AG04450 (cell line): ENCODE measurements at regions not wholly inside any gene's neighbourhood (a gene's known extent, or its start where the extent isn't known, plus 50 kb on each side); places are given as distances from the start of the nearest gene placed in this dataset.
"Not testable (repeated sequence)": the region's sequence is repeated elsewhere in the genome, so short reads cannot be mapped to it uniquely, and the experiment has no call there.

Experiments
- CTCF ChIA-PET: fragments of 300-600, 350-600 bp; formaldehyde crosslinking; extraction: SDS; loops from one replicate; lab custom pipeline; 2022; ENCODE audit warnings: antibody characterized with exemption, inconsistent platforms; lab: Charles Lee
- POLR2A ChIA-PET: fragments of 350-600 bp; formaldehyde crosslinking; extraction: SDS; loops from one replicate; lab custom pipeline; 2021; ENCODE audit warnings: antibody characterized with exemption, inconsistent platforms; lab: Yijun Ruan, JAX
- DNase-seq: peaks from one replicate; pipeline ENCODE4 v3.0.0-alpha.2; 2011; ENCODE audit warnings: low read depth, low spot score
- H3K27ac ChIP-seq: one replicate; pipeline ENCODE4 v1.5.1; 2012; ENCODE audit warnings: low read depth, low read length, control low read depth
- H3K27me3 ChIP-seq: one replicate; pipeline ENCODE4 v1.6.0; 2012; ENCODE audit warnings: low read length; ENCODE audit not compliant: control insufficient read depth, insufficient read depth
- H3K4me3 ChIP-seq: 2 replicates; pipeline ENCODE4 v1.5.1; 2011; ENCODE audit warnings: mild to moderate bottlenecking, low read depth, low read length, control low read depth
- H3K9me3 ChIP-seq: 2 replicates; pipeline ENCODE4 v1.5.1; 2012; ENCODE audit warnings: low read length; ENCODE audit not compliant: control insufficient read depth, insufficient read depth
- TF ChIP-seq, protein P1 (sequence below): IDR thresholded peaks from 2 replicates; pipeline ENCODE4 v1.5.1; 2011; ENCODE audit warnings: low read depth, low read length, control low read depth, inconsistent platforms

DNA sequence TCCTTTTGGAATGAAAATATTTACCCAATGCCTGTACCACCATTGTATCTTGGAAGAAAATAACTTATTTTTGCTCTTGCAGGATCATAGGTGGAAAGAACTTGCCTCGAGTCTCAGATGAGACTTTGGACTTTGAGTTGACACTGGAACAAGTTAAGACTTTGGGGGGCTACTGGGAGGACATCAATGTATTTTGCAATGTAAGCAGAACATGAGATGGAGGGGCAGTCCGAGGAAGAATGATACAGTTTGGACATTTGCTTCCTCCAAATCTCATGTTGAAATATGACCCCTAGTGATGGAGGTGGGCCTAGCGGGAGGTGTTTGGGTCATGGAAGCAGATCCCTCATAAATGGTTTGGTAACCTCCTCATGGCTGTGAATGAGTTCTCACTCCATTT lies 1428.6 kb downstream of the ZPLD1 start:
- H3K27ac ChIP-seq, result no peak overlapping the region
- no peak overlapping the region for H3K4me3 ChIP-seq
- no peaks in the 10 kb centered on the region for H3K9me3 ChIP-seq
- POLR2A ChIA-PET, result no interaction called here
- no peaks in the 10 kb centered on the region for H3K27me3 ChIP-seq
- no peak for DNase-seq
- TF ChIP-seq, protein P1, sequence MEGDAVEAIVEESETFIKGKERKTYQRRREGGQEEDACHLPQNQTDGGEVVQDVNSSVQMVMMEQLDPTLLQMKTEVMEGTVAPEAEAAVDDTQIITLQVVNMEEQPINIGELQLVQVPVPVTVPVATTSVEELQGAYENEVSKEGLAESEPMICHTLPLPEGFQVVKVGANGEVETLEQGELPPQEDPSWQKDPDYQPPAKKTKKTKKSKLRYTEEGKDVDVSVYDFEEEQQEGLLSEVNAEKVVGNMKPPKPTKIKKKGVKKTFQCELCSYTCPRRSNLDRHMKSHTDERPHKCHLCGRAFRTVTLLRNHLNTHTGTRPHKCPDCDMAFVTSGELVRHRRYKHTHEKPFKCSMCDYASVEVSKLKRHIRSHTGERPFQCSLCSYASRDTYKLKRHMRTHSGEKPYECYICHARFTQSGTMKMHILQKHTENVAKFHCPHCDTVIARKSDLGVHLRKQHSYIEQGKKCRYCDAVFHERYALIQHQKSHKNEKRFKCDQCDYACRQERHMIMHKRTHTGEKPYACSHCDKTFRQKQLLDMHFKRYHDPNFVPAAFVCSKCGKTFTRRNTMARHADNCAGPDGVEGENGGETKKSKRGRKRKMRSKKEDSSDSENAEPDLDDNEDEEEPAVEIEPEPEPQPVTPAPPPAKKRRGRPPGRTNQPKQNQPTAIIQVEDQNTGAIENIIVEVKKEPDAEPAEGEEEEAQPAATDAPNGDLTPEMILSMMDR, result no peak
- CTCF ChIA-PET, result no interaction called here

DNA sequence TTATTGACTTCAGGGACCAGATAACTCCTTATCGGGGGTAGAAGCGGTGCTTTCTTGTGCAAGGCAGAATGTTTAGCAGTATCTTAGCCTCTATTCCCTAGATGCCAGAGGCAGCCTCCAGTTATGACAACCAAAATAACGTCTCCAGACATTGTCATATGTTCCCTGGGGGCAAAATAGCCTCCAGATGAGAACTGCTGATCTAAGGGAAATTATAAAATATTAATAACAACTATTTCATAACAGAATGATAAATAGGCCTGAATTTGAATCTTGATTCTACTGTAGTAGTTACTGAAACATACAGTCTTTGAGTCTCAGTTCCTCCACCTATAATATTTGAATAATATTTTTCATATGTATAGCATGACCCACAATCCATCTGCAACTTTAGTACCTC lies 1431.3 kb downstream of the ZPLD1 start:
- TF ChIP-seq, protein P1, result no peak
- CTCF ChIA-PET, result no interaction called here
- Histone ChIP-seq H3K27ac (no peak overlapping the region), H3K4me3 (no peak overlapping the region), H3K27me3 (no peaks in the 10 kb centered on the region), H3K9me3 (no peaks in the 10 kb centered on the region)
- POLR2A ChIA-PET, result no interaction called here
- no peak for DNase-seq

- H3K27me3 ChIP-seq, result no peaks in the 10 kb centered on the region
- ChIA-PET POLR2A (no interaction called here), CTCF (no interaction called here)
- DNase-seq, result no peak
- H3K9me3 ChIP-seq, result no peaks in the 10 kb centered on the region
- no peak overlapping the region for H3K27ac ChIP-seq
- TF ChIP-seq, protein P1, result no peak
- H3K4me3 ChIP-seq, result no peak overlapping the region
Observed at GRCh38 chr3:103873021-103873420, 1438.2 kb downstream of the ZPLD1 start.

GRCh38 chr3:103873897-103874545 lies 1439.2 kb downstream of the ZPLD1 start:
- TF ChIP-seq, protein P1, result no peak
- H3K9me3 ChIP-seq, result no peaks in the 10 kb centered on the region
- no peak overlapping the region for H3K27ac ChIP-seq
- DNase-seq, result no peak
- CTCF ChIA-PET, result no interaction called here
- no peaks in the 10 kb centered on the region for H3K27me3 ChIP-seq
- POLR2A ChIA-PET, result no interaction called here
- H3K4me3 ChIP-seq, result no peak overlapping the region

- H3K27me3 ChIP-seq, H3K4me3 ChIP-seq, POLR2A ChIA-PET, CTCF ChIA-PET, H3K9me3 ChIP-seq, H3K27ac ChIP-seq, DNase-seq: not testable (repeated sequence)
Observed at GRCh38 chr3:103881809-103882208, 1447.0 kb downstream of the ZPLD1 start.

DNA sequence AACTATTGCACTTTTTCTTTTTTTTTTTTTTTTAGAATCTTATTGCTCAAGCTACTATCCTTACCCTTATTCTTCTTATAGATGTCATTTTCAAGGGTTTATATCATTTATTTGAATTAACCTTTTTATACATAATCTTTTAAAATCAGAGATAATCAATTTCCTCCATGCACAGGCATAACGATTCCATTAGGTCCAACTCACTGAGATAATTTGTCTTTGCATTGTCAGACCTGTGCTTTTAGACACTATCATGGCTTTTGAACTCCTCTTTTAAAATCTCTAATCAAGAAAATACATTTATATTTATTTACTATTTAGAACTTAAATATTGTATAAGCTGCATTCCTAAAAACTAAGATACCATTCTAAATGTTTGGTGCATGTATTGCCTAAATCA lies 1454.9 kb downstream of the ZPLD1 start:
- DNase-seq, result no peak
- POLR2A ChIA-PET, result no interaction called here
- CTCF ChIA-PET, result interaction anchor here (0.6 kb wide), 1 partner anchor 1061 kb away, joined by 3 read pairs; no protein-coding TSS in a partner anchor
- Histone ChIP-seq H3K9me3 (no peaks in the 10 kb centered on the region), H3K27me3 (no peaks in the 10 kb centered on the region), H3K27ac (no peak overlapping the region), H3K4me3 (no peak overlapping the region)
- TF ChIP-seq, protein P1, result no peak
